Neural progenitor cell (in vitro differentiated cells): ENCODE measurements at regions not wholly inside any gene's neighbourhood (a gene's known extent, or its start where the extent isn't known, plus 50 kb on each side); places are given as distances from the start of the nearest gene placed in this dataset.
"Not testable (repeated sequence)": the region's sequence is repeated elsewhere in the genome, so short reads cannot be mapped to it uniquely, and the experiment has no call there.

Experiments used
- DNase-seq: peaks from one replicate; pipeline ENCODE4 v3.0.0-alpha.2; 2016; ENCODE audit warnings: low spot score
- H2AFZ ChIP-seq: fragments of 200-600 bp; sonication (generic); replicated peaks from 2 replicates; pipeline ENCODE4 v1.6.1; 2016; ENCODE audit warnings: antibody characterized with exemption
- H3F3A ChIP-seq: fragments of 200-600 bp; sonication (generic); 2 replicates; pipeline ENCODE4 v1.6.1; 2016; ENCODE audit warnings: antibody characterized with exemption, low read depth
- H3K27ac ChIP-seq: fragments of 200-600 bp; sonication (generic); 2 replicates; pipeline ENCODE4 v1.5.1; 2016; ENCODE audit warnings: mild to moderate bottlenecking
- H3K27me3 ChIP-seq: fragments of 200-600 bp; sonication (generic); 2 replicates; pipeline ENCODE4 v1.6.1; 2016; ENCODE audit warnings: mild to moderate bottlenecking, moderate library complexity
- H3K36me3 ChIP-seq: fragments of 200-600 bp; sonication (generic); 2 replicates; pipeline ENCODE4 v1.5.1; 2016
- H3K4me1 ChIP-seq: fragments of 200-600 bp; sonication (generic); 2 replicates; pipeline ENCODE4 v1.6.1; 2016; ENCODE audit warnings: mixed run types
- H3K4me2 ChIP-seq: fragments of 200-600 bp; sonication (generic); 2 replicates; pipeline ENCODE4 v1.6.1; 2016
- H3K4me3 ChIP-seq: fragments of 200-600 bp; sonication (generic); 2 replicates; pipeline ENCODE4 v1.5.1; 2016
- H3K79me2 ChIP-seq: fragments of 200-600 bp; sonication (generic); 2 replicates; pipeline ENCODE4 v1.6.1; 2016; ENCODE audit warnings: low read depth
- H3K9ac ChIP-seq: fragments of 200-600 bp; sonication (generic); 2 replicates; pipeline ENCODE4 v1.6.1; 2016
- H3K9me3 ChIP-seq: fragments of 200-600 bp; sonication (generic); 2 replicates; pipeline ENCODE4 v1.5.1; 2016; ENCODE audit warnings: low read depth
- H4K20me1 ChIP-seq: fragments of 200-600 bp; sonication (generic); 2 replicates; pipeline ENCODE4 v1.6.1; 2016; ENCODE audit warnings: low read depth
- H3K27ac Mint-ChIP-seq: 3 replicates; pipeline ENCODE4 v1.8.0; 2021; ENCODE audit warnings: mixed read lengths
- H3K27me3 Mint-ChIP-seq: 2 replicates; pipeline ENCODE4 v1.8.0; 2022; ENCODE audit warnings: low read depth, mild to moderate bottlenecking, inconsistent platforms, moderate library complexity, mixed read lengths; ENCODE audit not compliant: insufficient read depth
- H3K36me3 Mint-ChIP-seq: 3 replicates; pipeline ENCODE4 v1.8.0; 2021; ENCODE audit warnings: mixed read lengths
- H3K4me1 Mint-ChIP-seq: 3 replicates; pipeline ENCODE4 v1.8.0; 2021; ENCODE audit warnings: mixed read lengths
- H3K4me3 Mint-ChIP-seq: 3 replicates; pipeline ENCODE4 v1.8.0; 2021; ENCODE audit warnings: mild to moderate bottlenecking, moderate library complexity, mixed read lengths
- H3K9me3 Mint-ChIP-seq: 3 replicates; pipeline ENCODE4 v1.8.0; 2020; ENCODE audit warnings: mixed read lengths
- EZH2 ChIP-seq: fragments of 200-600 bp; sonication (generic); IDR thresholded peaks from 2 replicates; pipeline ENCODE4 v1.6.1; 2017; ENCODE audit warnings: antibody characterized with exemption, mild to moderate bottlenecking, moderate library complexity
- EZH2phosphoT487 ChIP-seq: fragments of 200-600 bp; sonication (generic); IDR thresholded peaks from 2 replicates; pipeline ENCODE4 v1.6.1; 2017; ENCODE audit warnings: antibody characterized with exemption
- TF ChIP-seq, protein P1 (sequence below): fragments of 200-600 bp; sonication (generic); IDR thresholded peaks from 2 replicates; pipeline ENCODE4 v1.5.1; 2017; ENCODE audit warnings: antibody characterized with exemption, mild to moderate bottlenecking

DNA sequence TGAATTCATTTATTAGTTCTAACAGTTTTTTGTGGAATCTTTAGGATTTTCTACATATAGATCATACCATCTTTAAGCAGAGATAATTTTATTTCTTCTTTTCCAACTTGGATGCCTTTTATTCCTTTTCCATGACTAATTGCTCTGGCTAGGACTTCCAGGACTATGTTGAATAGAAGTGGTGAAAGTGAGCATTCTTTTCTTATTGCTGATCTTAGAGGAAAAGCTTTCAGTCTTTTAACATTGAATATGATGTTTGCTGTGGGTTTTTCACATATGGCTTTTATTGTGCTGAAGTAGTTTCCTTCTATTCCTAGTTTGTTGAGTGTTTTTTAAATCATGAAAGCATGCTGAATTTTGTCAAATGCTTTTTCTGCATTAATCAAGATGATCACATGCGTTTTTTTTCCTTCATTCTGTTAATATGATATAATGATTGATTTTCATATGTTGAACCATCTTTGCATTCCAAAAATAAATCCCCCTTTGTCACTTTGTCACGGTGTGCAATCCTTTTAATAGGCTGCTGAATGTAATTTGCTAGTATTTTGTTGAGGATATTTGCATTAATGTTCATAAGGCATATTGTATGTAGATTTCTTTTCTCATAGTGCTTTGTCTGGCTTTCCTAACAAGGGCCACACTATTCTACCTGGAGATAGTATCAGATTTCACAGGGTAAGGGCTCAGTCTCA lies 92.9 kb downstream of the ZNF467 start:
- Histone ChIP-seq H3K36me3 (no peaks in the 10 kb centered on the region), H3K4me2 (no peak overlapping the region), H3K4me3 (no peak overlapping the region), H3K79me2 (no peaks in the 10 kb centered on the region), H3K9me3 (no peaks in the 10 kb centered on the region), H3F3A (no peaks in the 10 kb centered on the region), H3K27me3 (no peaks in the 10 kb centered on the region), H2AFZ (no peak overlapping the region), H3K4me1 (no peaks in the 10 kb centered on the region), H3K9ac (no peak overlapping the region), H4K20me1 (no peaks in the 10 kb centered on the region), H3K27ac (no peak overlapping the region)
- Mint-ChIP-seq H3K4me3 (no peak overlapping the region), H3K9me3 (no peaks in the 10 kb centered on the region), H3K27ac (no peak overlapping the region), H3K27me3 (peaks cover 7% of the 10 kb centered on the region), H3K36me3 (no peaks in the 10 kb centered on the region), H3K4me1 (no peaks in the 10 kb centered on the region)
- no peak for DNase-seq
- TF ChIP-seq, protein P1, sequence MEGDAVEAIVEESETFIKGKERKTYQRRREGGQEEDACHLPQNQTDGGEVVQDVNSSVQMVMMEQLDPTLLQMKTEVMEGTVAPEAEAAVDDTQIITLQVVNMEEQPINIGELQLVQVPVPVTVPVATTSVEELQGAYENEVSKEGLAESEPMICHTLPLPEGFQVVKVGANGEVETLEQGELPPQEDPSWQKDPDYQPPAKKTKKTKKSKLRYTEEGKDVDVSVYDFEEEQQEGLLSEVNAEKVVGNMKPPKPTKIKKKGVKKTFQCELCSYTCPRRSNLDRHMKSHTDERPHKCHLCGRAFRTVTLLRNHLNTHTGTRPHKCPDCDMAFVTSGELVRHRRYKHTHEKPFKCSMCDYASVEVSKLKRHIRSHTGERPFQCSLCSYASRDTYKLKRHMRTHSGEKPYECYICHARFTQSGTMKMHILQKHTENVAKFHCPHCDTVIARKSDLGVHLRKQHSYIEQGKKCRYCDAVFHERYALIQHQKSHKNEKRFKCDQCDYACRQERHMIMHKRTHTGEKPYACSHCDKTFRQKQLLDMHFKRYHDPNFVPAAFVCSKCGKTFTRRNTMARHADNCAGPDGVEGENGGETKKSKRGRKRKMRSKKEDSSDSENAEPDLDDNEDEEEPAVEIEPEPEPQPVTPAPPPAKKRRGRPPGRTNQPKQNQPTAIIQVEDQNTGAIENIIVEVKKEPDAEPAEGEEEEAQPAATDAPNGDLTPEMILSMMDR, result no peak
- TF ChIP-seq EZH2phosphoT487 (no peak), EZH2 (no peak)

- not testable (repeated sequence) for H3K36me3 Mint-ChIP-seq, H3K79me2 ChIP-seq, H3K36me3 ChIP-seq, H3K4me1 ChIP-seq, H3K9me3 Mint-ChIP-seq, H3K27me3 Mint-ChIP-seq, H3K27ac ChIP-seq, H3F3A ChIP-seq, H3K27ac Mint-ChIP-seq, H3K4me1 Mint-ChIP-seq, H3K4me2 ChIP-seq, H3K4me3 Mint-ChIP-seq, H3K9me3 ChIP-seq, H3K9ac ChIP-seq, H3K4me3 ChIP-seq, DNase-seq, H2AFZ ChIP-seq, H3K27me3 ChIP-seq, H4K20me1 ChIP-seq
Measured at GRCh38 chr7:149674728-149675385, 98.5 kb downstream of the ZNF467 start.

DNA sequence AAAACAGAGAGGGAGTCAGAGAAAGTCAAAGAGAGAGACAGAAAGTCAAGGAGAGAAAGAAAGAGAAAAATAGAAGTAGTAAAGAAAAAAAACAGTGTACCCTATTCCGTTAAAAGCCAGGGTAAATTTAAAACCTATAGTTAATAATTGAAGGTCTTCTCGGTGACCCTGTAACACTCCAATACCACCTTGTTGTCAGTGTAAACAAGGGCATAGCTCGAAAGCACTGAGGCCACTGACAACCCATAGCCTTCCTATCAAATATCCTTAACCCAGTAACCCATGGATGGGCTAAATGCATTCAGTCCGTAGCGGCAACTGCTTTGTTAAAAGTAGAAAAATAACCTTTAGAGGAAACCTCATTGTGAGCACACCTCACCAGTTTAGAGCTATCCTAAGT lies 100.4 kb downstream of the ZNF467 start:
- no peak overlapping the region for H2AFZ ChIP-seq
- H3K79me2 ChIP-seq, result no peaks in the 10 kb centered on the region
- no peaks in the 10 kb centered on the region for H3K4me1 ChIP-seq
- Mint-ChIP-seq H3K27ac (no peak overlapping the region), H3K9me3 (no peaks in the 10 kb centered on the region), H3K4me1 (no peaks in the 10 kb centered on the region), H3K27me3 (peaks cover 4% of the 10 kb centered on the region), H3K36me3 (no peaks in the 10 kb centered on the region), H3K4me3 (no peak overlapping the region)
- no peak overlapping the region for H3K27ac ChIP-seq
- H3K4me2 ChIP-seq, result no peak overlapping the region
- TF ChIP-seq EZH2phosphoT487 (no peak), EZH2 (no peak)
- TF ChIP-seq, protein P1, result no peak
- no peak for DNase-seq
- H3F3A ChIP-seq, result no peaks in the 10 kb centered on the region
- H3K27me3 ChIP-seq, result peaks cover 4% of the 10 kb centered on the region
- H4K20me1 ChIP-seq, result no peaks in the 10 kb centered on the region
- no peak overlapping the region for H3K9ac ChIP-seq
- H3K36me3 ChIP-seq, result no peaks in the 10 kb centered on the region
- H3K9me3 ChIP-seq, result no peaks in the 10 kb centered on the region
- H3K4me3 ChIP-seq, result no peak overlapping the region

- H3K36me3 Mint-ChIP-seq, result no peaks in the 10 kb centered on the region
- H3K27ac ChIP-seq, result no peak overlapping the region
- TF ChIP-seq EZH2 (no peak), EZH2phosphoT487 (no peak)
- TF ChIP-seq, protein P1, result no peak
- H3K4me3 ChIP-seq, result no peak overlapping the region
- peaks cover 4% of the 10 kb centered on the region for H3K27me3 ChIP-seq
- no peaks in the 10 kb centered on the region for H3F3A ChIP-seq
- H3K79me2 ChIP-seq, result no peaks in the 10 kb centered on the region
- H4K20me1 ChIP-seq, result no peaks in the 10 kb centered on the region
- no peak overlapping the region for H3K4me2 ChIP-seq
- H3K27ac Mint-ChIP-seq, result no peak overlapping the region
- no peaks in the 10 kb centered on the region for H3K4me1 Mint-ChIP-seq
- no peak overlapping the region for H3K9ac ChIP-seq
- no peaks in the 10 kb centered on the region for H3K9me3 Mint-ChIP-seq
- no peaks in the 10 kb centered on the region for H3K27me3 Mint-ChIP-seq
- no peak for DNase-seq
- no peaks in the 10 kb centered on the region for H3K9me3 ChIP-seq
- H2AFZ ChIP-seq, result no peak overlapping the region
- no peaks in the 10 kb centered on the region for H3K36me3 ChIP-seq
- H3K4me3 Mint-ChIP-seq, result no peak overlapping the region
- no peaks in the 10 kb centered on the region for H3K4me1 ChIP-seq
Measured at GRCh38 chr7:149670288-149670687, 103.1 kb downstream of the ZNF467 start.
